Erythroblast (primary cell): ENCODE measurements at regions not wholly inside any gene's neighbourhood (a gene's known extent, or its start where the extent isn't known, plus 50 kb on each side); places are given as distances from the start of the nearest gene placed in this dataset.

ENCODE experiments used
- DNase-seq, 2 experiments: peaks; one replicate each; lab custom pipeline; 2025; lab: John Stamatoyannopoulos, UW
- GATA1 ChIP-seq: IDR thresholded peaks from 2 replicates; pipeline ENCODE4 v1.6.1; 2011; ENCODE audit warnings: low read depth, mild to moderate bottlenecking, control low read depth, low read length, moderate library complexity
- POLR2A ChIP-seq: IDR thresholded peaks from 2 replicates; pipeline ENCODE4 v1.6.1; 2011; ENCODE audit warnings: mild to moderate bottlenecking, low read length

- no peak for TF ChIP-seq POLR2A
Measured at GRCh38 chr11:95593111-95593510, 196.5 kb downstream of the FAM76B start.

GRCh38 chr11:95592471-95592870, 197.1 kb downstream of the FAM76B start:
- no peak for DNase-seq
- TF ChIP-seq POLR2A (no peak), GATA1 (no peak)

More at GRCh38 chr11:95593111-95593510, 196.5 kb downstream of the FAM76B start:
- DNase-seq = no peak

- no peak for TF ChIP-seq GATA1
- TF ChIP-seq POLR2A = no peak
- DNase-seq = no peak
Measured at GRCh38 chr11:95589893-95590612, 199.5 kb downstream of the FAM76B start.

- TF ChIP-seq POLR2A (no peak), GATA1 (no peak)
- no peak for DNase-seq
Measured at GRCh38 chr11:95588821-95589220, 200.8 kb downstream of the FAM76B start.

- TF ChIP-seq POLR2A (no peak), GATA1 (no peak)
- no peak for DNase-seq
Measured at GRCh38 chr11:95586661-95587060, 202.9 kb downstream of the FAM76B start.

GRCh38 chr11:95586155-95586554, 203.4 kb downstream of the FAM76B start:
- TF ChIP-seq GATA1 (no peak), POLR2A (no peak)
- no peak for DNase-seq

GRCh38 chr11:95585752-95586077, 203.9 kb downstream of the FAM76B start:
- no peak for TF ChIP-seq POLR2A
- no peak for TF ChIP-seq GATA1
- DNase-seq = no peak

- TF ChIP-seq GATA1 = no peak
- no peak for TF ChIP-seq POLR2A
- DNase-seq = no peak
Measured at GRCh38 chr11:95585069-95585751, 204.4 kb downstream of the FAM76B start.

GRCh38 chr11:95584589-95584988, 205.0 kb downstream of the FAM76B start:
- TF ChIP-seq POLR2A = no peak
- no peak for TF ChIP-seq GATA1
- DNase-seq = no peak

GRCh38 chr11:95584180-95584579, 205.4 kb downstream of the FAM76B start:
- no peak for DNase-seq
- TF ChIP-seq POLR2A (no peak), GATA1 (no peak)

- TF ChIP-seq POLR2A = no peak
- TF ChIP-seq GATA1 = no peak
Measured at GRCh38 chr11:95577716-95578460, 211.7 kb downstream of the FAM76B start.

GRCh38 chr11:95576146-95576845, 213.3 kb downstream of the FAM76B start:
- DNase-seq = no peak
- no peak for TF ChIP-seq POLR2A
- no peak for TF ChIP-seq GATA1

More at GRCh38 chr11:95577716-95578460, 211.7 kb downstream of the FAM76B start:
- DNase-seq = peak; percentile 43 to 55

GRCh38 chr11:95575517-95575916, 214.1 kb downstream of the FAM76B start:
- no peak for DNase-seq
- no peak for TF ChIP-seq POLR2A
- no peak for TF ChIP-seq GATA1
